ENCODE measurements at regions not wholly inside any gene's neighbourhood (a gene's known extent, or its start where the extent isn't known, plus 50 kb on each side); places are given as distances from the start of the nearest gene placed in this dataset.

DNA sequence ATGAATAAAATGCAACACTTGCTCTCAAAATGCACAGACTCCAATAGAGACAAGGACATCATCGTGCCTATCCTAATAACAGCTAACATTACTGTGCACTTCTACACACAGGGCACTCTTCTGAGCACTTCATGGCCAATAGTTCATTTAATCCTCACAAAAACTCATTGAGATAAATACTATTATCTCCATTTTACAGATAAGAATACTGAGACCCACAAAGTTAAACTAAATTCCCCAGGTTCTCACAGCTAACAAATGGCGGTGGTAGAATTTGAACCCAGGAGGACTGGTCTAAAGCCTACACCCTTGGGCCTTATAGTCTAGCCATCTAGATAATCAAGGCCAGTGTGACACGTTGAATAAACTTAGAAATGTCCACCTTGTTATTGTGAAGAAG, 328.6 kb downstream of the RRAGC start:
- intact Hi-C loops (cut with micrococcal nuclease; ENCODE audit: unreplicated experiment) = no loop called here
- Histone ChIP-seq H3K36me3 (ENCODE audit: low read depth) (no peaks in the 10 kb centered on the region), H3K27ac (no peak overlapping the region), H3K4me1 (replicated peaks; ENCODE audit: insufficient read depth) (no peaks in the 10 kb centered on the region), H3K27me3 (ENCODE audit: insufficient read depth, low read depth) (peaks cover 72% of the 10 kb centered on the region), H3K9me2 (ENCODE audit: insufficient read depth) (no peaks in the 10 kb centered on the region), H3K4me2 (no peak overlapping the region), H3K4me3 (no peak overlapping the region), H4K20me1 (ENCODE audit: insufficient read depth) (no peaks in the 10 kb centered on the region), H2AFZ (no peak overlapping the region), H3K9me3 (ENCODE audit: insufficient read depth, low read depth) (no peaks in the 10 kb centered on the region), H3K79me2 (ENCODE audit: low read depth) (no peaks in the 10 kb centered on the region), H3F3A (ENCODE audit: insufficient read depth, low read depth) (no peaks in the 10 kb centered on the region)
- CTCF ChIA-PET = no interaction called here
- no peak for DNase-seq
- POLR2A ChIA-PET (ENCODE audit: unreplicated experiment) = no interaction called here
- TF ChIP-seq CTCF (conservative IDR thresholded peaks at IDR 0.05) (no peak), EZH2 (IDR thresholded peaks at IDR 0.05; ENCODE audit: low read depth) (no peak)
- no TSS peak for BruUV-seq (replicated peaks)

DNA sequence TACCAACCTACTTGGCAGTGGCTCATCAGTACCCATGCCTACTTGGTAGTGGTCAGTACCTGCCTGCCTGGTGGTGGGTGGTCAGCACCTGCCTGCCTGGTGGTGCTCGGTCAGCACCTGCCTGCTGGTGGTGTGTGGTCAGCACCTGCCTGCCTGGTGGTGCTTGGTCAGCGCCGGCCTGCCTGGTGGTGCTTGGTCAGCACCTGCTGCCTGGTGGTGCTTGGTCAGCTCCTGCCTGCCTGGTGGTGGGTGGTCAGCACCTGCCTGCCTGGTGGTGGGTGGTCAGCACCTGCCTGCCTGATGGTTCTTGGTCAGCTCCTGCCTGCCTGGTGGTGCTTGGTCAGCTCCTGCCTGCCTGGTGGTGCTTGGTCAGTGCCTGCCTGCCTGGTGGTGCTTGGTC, 329.6 kb downstream of the RRAGC start:
- H3K4me2 ChIP-seq = no peak overlapping the region
- no peaks in the 10 kb centered on the region for H3K4me1 ChIP-seq (replicated peaks; ENCODE audit: insufficient read depth)
- POLR2A ChIA-PET (ENCODE audit: unreplicated experiment) = no interaction called here
- H3K9me2 ChIP-seq (ENCODE audit: insufficient read depth) = no peaks in the 10 kb centered on the region
- no peak for DNase-seq
- H3K79me2 ChIP-seq (ENCODE audit: low read depth) = no peaks in the 10 kb centered on the region
- H3K27me3 ChIP-seq (ENCODE audit: insufficient read depth, low read depth) = peaks cover 72% of the 10 kb centered on the region
- no peaks in the 10 kb centered on the region for H4K20me1 ChIP-seq (ENCODE audit: insufficient read depth)
- CTCF ChIA-PET = no interaction called here
- TF ChIP-seq CTCF (conservative IDR thresholded peaks at IDR 0.05) (no peak), EZH2 (IDR thresholded peaks at IDR 0.05; ENCODE audit: low read depth) (no peak)
- H3K36me3 ChIP-seq (ENCODE audit: low read depth) = no peaks in the 10 kb centered on the region
- H3K27ac ChIP-seq = no peak overlapping the region
- no peaks in the 10 kb centered on the region for H3K9me3 ChIP-seq (ENCODE audit: insufficient read depth, low read depth)
- no peaks in the 10 kb centered on the region for H3F3A ChIP-seq (ENCODE audit: insufficient read depth, low read depth)
- no peak overlapping the region for H2AFZ ChIP-seq
- H3K4me3 ChIP-seq = no peak overlapping the region
- intact Hi-C loops (cut with micrococcal nuclease; ENCODE audit: unreplicated experiment) = no loop called here
- no TSS peak for BruUV-seq (replicated peaks)

GRCh38 chr1:38529391-38529790, 330.2 kb downstream of the RRAGC start:
- intact Hi-C loops (cut with micrococcal nuclease; ENCODE audit: unreplicated experiment) = no loop called here
- POLR2A ChIA-PET (ENCODE audit: unreplicated experiment) = no interaction called here

More at GRCh38 chr1:38529391-38529790, 330.2 kb downstream of the RRAGC start:
- Histone ChIP-seq H4K20me1 (ENCODE audit: insufficient read depth) (no peaks in the 10 kb centered on the region), H3K4me3 (no peak overlapping the region), H3K27me3 (ENCODE audit: insufficient read depth, low read depth) (peaks cover 72% of the 10 kb centered on the region), H3K27ac (no peak overlapping the region), H3K9me3 (ENCODE audit: insufficient read depth, low read depth) (no peaks in the 10 kb centered on the region), H3F3A (ENCODE audit: insufficient read depth, low read depth) (no peaks in the 10 kb centered on the region), H3K4me1 (replicated peaks; ENCODE audit: insufficient read depth) (no peaks in the 10 kb centered on the region), H2AFZ (no peak overlapping the region), H3K9me2 (ENCODE audit: insufficient read depth) (no peaks in the 10 kb centered on the region), H3K36me3 (ENCODE audit: low read depth) (no peaks in the 10 kb centered on the region), H3K4me2 (no peak overlapping the region), H3K79me2 (ENCODE audit: low read depth) (no peaks in the 10 kb centered on the region)
- CTCF ChIA-PET = no interaction called here
- BruUV-seq (replicated peaks) = no TSS peak
- no peak for DNase-seq
- TF ChIP-seq EZH2 (IDR thresholded peaks at IDR 0.05; ENCODE audit: low read depth) = no peak
- no peak for TF ChIP-seq CTCF (conservative IDR thresholded peaks at IDR 0.05)

All from PC-9 (cell line).